COR-L47 (cell line): ENCODE measurements at regions not wholly inside any gene's neighbourhood (a gene's known extent, or its start where the extent isn't known, plus 50 kb on each side); places are given as distances from the start of the nearest gene placed in this dataset.
"Not testable (repeated sequence)": the region's sequence is repeated elsewhere in the genome, so short reads cannot be mapped to it uniquely, and the experiment has no call there.

Experiments used
- DNase-seq: peaks from one replicate; lab custom pipeline; 2025; lab: John Stamatoyannopoulos, UW

DNA sequence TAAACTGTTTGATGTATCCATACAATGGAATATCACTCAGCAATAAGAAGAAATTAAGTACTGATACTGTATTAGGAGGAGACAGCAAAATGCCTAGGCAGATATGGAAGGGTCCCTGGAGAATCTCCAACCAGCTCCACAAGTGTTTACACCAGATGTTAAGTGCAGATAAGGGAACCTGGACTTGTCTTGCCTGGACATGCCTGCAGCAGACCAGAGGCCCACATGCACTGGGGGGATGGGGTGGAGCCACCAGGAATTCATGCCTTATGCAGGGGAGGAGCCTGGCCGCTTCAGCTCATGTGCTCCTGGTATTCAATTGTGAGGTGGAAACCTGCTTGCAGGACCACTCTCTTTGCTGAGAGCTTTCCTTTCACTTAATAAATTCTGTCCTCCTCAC, 287.6 kb downstream of the LIPI start:
- DNase-seq = not testable (repeated sequence)

DNA sequence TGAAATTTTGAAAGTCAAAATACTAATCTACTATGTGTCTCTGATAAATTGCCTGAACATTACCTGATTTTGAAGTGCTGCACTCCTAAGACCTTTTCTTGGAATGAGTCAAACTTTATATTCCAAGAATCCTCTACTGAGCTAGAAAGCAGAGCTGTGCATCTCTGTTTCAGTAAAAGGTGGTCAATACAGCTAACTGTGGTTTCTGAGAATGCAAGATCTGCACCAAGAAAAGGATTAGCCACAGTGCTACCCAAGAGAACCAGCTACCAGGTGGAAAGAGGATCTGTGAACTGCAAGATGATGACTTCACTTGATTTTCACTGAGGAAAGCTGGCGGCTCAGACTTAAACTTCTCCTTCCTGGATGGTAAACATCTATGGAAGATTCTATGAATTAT, 289.3 kb downstream of the LIPI start:
- not testable (repeated sequence) for DNase-seq

DNA sequence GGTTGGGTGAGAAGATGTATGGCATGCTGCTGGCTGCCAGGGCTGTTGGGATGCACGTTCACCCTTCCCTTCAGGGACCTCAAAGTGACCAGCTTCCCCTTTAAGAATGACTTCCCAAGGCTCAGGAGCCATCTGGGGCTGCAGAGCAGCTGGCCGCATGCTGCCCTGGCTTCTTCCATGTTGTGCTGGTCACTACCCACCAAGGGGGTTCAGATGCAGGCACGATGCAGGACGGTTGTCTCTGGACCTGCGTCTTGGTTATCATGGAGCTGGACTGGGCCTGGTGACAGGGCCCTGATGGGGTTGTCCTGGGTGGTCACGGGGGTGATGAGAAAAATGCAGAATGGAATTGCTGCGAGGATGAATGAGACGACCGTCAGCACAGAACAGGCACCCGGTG, 297.8 kb downstream of the POTED start:
- not testable (repeated sequence) for DNase-seq

DNA sequence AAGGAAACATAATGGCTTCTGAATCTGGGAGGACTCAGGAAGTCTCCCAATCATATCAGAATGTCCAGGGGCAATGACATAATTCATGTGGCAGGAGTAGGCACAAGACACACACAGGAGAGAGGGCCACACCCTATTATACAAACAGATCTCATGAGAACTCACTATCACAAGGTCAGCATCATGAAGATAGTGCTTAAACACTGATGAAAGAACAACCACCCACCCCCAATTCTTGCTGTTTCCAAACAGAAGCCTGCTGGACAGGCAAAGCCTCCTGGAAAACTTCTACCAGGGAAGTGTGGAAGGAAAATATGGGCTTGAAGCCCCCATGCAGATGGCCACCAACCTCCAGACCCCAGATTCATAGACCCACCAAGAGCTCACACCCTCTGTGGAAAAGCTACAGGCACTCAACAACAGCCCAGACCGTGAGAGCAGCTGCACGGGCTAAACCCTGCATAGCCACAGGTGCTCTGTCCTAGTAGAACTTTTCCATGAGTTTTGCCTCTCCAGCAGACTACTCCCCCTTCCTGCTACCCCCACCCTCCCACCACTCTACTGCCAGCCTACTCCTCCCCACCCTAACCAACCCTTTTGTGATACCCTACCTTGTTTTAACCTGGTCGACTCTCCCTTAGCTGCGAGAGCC, 287.1 kb downstream of the POTED start:
- DNase-seq = not testable (repeated sequence)

DNA sequence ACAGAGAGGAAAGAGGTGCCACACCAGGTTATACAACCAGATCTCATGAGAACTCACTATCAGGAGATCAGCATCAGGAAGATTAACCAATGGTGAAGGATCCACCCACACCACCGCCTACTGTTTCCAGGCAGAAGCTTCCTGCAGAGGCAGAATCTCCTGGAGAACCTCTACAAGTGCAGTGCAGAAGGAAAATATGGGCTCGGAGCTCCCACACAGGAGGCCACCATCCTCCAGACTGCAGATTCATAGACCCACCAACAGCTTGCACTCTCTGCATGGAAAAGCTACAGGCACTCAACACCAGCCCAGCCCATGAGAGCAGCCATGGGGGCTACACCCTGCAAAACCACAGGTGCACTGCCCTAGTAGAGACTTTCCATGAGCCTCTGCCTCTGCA, 284.0 kb downstream of the POTED start:
- DNase-seq = not testable (repeated sequence)

DNA sequence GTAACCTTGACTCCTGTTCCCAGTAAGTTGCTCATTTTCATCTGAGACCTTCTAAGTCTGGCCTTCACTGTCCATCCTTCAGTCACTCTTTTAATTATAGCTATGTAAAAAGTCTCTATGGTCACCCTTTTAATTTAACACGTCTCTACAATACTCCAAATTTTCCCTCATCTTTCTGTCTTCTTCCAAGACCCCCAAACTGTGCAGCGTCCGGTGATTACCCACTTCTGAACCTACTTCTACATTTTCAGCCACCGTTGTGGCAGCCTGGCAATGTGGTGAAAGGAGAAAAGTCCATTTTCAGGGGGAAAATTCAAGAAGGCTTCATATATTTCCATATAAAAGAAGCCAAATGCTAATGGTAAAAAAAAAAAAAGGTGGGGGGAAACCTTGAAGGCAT, 283.4 kb downstream of the POTED start:
- not testable (repeated sequence) for DNase-seq

DNA sequence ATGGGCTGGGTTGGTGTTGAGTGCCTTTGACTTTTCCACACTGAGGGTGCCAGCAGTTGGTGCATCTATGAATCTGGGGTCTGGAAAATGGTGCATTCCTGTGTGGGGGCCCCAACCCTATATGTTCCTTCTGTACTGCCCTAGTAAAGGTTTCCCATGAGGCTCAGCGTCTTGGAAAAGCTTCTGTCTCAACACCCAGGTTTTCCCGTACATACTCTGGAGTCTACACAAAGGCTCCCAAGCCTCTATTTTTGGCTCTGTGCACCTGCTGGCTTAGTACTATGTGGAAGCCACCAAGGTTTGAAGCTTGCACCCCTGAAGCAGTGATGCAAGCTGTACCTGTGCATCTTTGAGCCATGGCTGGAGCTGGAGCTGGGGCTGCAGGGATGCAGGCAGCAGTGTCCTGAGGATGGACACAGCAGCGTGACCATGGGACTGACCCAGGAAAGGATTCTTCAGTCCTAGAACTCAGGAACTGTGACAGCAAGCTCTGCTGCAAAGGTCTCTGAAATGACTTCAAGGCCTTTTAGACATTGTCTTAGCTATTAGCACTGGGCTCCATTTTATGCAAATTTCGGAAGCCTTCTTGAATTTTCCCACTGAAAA, 282.7 kb downstream of the POTED start:
- not testable (repeated sequence) for DNase-seq

DNA sequence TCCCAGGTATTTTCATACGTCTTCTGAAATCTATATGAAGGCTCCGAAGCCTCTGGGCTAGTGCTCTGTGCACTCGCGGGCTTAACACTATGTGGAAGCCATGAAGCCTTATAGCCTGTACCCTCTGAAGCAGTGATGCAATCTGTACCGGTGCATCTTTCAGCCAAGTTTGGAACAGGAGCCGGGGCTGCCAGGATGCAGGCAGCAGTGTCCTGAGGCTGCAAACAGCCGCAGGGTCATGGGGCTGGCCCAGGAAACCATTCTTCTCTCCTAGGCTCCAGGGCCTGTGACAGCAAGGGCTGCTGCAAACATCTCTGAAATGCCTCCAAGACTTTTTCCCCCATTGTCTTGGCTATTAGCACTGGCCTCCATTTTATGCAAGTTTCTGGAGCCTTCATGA, 279.6 kb downstream of the POTED start:
- not testable (repeated sequence) for DNase-seq

DNA sequence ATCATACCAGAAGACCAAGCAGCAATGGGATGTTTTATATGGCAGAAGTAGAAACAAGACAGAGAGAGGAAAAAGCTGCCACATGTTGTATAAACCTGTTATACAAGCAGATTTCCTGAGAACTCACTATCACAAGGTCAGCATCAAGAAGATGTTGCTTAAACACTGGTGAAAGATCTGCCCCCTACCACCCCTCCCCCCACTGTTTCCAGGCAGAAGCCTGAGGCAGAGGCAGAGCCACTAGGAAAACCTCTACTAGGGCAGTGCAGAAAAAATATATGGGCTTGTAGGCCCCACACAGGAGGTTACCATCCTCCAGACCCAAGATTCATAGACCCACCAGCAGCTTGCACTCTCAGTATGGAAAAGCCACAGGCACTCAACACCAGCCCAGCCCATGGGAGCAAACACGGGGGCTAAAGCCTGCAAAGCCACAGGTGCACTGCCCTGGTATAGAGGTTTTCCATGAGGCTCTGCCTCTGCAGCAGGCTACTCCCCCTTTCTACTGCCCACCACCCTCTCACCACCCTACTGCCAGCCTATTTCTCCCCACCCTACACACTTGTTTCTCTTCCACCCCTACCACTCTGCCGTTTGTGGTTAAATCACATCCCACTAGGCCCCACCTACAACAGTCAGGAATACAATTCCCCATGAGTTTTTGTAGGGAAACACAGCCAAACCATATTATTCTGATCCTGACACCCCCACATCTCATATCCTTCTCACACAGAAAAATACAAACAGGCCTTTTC, 274.2 kb downstream of the POTED start:
- DNase-seq = not testable (repeated sequence)

DNA sequence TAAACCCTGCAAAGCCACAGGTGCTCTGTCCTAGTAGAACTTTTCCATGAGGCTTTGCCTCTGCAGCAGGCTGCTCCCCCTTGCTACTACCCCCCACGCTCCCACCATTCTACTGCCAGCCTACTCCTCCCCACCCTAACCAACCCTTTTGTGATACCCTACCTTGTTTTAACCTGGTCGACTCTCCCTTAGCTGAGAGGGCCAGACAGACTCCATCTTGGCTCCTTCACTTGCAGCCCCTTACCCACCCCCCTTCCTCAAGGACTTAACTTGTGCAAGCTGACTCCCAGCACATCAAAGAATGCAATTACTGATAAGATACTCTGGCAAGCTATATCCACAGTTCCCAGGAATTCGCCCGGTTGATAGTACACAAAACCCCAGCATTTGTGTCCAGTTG, 267.9 kb downstream of the POTED start:
- not testable (repeated sequence) for DNase-seq

DNA sequence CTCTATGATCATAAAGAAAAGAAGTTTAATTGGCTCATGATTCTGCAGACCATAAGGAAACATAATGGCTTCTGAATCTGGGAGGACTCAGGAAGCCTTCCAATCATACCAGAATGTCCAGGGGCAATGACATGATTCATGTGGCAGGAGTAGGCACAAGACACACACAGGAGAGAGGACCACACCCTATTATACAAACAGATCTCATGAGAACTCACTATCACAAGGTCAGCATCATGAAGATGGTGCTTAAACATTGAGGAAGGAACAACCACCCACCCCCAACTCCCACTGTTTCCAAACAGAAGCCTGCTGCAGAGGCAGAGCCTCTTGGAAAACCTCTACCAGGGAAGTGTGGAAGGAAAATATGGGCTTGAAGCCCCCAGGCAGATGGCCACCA, 267.4 kb downstream of the POTED start:
- DNase-seq = not testable (repeated sequence)

DNA sequence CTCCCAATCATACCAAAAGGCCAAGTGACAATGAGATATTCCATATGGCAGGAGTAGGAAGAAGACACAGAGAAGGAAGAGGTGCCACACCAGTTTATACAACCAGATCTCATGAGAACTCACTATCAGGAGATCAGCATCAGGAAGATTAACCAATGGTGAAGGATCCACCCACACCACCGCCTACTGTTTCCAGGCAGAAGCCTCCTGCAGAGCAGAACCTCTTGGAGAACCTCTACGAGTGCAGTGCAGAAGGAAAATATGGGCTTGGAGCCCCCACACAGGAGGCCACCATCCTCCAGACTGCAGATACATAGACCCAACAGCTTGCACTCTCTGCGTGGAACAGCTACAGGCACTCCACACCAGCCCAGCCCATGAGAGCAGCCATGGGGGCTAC, 264.4 kb downstream of the POTED start:
- DNase-seq = not testable (repeated sequence)

DNA sequence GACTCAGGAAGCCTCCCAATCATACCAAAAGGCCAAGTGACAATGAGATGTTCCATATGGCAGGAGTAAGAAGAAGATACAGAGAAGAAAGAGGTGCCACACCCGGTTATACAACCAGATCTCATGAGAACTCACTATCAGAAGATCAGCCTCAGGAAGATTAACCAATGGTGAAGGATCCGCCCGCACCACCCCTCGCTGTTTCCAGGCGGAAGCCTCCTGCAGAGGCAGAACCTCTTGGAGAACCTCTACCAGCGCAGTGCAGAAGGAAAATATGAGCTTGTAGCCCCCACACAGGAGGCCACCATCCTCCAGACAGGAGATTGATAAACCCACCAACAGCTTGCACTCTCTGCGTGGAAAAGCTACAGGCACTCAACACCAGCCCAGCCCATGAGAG, 245.1 kb downstream of the POTED start:
- no peak for DNase-seq

DNA sequence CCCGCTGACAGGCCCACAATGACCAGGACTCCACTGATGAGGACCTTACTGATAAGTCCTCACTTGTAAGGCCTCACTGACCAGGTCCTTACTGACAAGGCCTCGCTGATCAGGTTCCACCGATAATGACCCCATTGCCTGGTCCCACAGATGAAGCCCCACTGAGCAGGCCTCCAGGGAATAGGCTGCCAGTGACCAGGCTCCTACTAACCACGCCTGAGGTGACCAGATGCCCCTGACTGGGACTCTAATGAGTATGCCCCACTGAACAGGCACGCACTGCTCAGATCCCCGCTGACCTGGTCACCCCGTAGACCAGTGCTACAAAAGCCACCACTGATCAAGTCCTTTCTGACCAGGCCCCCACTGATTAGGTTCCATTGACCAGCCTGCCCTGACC, 241.2 kb downstream of the POTED start:
- DNase-seq = not testable (repeated sequence)

DNA sequence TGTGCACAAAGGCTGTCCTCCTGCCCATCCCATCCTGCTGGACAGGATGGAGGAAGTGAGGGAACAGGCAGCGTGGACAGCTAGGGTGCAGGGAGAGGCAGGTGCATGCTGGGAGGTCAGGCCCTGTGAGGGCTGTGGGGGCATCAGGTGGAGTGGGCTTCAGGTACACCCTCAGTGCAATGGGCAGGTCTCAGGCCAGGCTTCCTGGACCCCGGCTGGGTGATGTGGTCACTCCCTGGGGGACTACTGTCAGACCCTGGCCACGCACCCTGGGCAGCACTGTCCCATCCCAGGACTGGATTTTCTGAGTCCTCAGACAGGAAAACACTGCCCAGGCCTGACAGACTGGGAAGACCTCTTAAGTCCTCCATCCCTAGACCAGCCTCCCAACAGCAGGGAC, 239.9 kb downstream of the POTED start:
- not testable (repeated sequence) for DNase-seq

DNA sequence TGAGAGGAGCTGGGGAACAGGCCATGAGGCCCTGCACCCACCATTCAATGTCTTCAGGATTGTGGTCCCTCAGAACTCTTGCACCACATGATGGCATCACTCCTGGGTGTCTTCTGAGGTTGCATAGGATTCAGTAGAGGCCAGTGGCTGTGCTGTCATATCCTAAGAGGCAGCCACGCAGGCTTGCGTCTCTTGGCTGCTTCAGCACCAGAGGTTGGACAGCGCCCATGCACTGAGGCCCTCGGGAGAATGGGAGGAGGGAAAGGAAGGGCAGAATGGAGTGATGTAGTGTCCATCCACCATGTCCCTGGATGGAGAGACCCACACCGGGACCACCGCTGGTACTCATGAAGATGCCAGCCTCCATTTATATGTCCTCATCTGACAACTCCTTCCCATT, 237.1 kb downstream of the POTED start:
- not testable (repeated sequence) for DNase-seq

DNA sequence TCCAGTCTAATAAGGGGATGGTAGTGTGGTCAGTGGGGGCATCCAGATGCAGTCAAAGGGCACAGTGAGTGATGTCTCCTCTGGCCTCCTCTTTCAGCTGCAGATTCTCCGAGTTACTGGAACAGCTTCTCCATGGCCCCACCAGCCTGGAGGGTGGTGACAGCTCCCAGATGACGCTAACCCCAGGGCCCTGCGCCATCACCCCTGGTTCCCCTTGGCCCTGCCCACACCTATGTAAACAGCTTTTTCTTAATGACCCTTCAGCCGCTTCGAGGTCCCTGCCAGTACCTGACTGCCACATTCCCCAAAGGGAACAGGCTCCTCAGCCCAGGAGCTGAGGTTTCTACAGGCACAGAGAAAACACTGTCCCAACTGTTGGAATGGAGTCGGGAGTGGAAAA, 235.0 kb downstream of the POTED start:
- DNase-seq = not testable (repeated sequence)

DNA sequence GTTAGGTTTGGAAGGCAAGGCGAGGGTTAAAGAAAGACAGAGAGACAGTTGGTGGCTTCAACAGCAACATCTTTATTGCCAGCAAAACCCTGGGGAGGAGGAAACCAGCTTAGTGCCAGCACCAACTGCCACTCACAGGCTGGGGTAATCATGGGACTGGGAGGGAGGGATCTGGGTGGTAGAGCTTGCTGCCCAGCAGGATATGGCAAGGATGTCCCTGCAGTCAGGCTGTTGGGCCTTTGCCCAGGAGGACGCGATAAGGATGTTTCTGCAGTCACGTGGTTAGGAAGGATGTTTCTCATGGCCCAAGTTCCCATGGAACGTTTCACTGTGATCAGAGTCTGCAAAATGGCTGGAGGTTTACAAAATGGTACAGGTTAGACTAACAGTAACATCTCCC, 233.5 kb downstream of the POTED start:
- not testable (repeated sequence) for DNase-seq

DNA sequence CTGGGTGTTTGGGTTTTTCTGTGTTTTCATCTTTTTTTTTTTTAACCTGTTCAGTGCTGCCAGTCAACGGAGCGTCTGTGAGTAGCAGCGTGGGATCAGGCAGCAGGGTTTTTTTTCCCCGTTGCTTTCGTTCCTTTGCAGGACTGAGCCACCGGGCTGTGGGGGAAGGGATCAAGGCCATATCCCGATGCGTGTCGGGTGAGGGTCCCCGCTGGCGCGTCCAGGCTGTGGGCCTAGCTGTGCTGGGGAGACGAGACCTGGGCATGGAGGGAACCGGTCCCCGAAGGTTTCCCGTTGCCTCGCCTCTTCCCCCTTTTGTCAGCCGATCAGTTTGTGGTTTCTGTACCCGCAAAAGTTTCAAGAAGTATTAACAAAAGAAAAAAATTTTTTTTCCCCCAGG, 218.1 kb downstream of the POTED start:
- not testable (repeated sequence) for DNase-seq

DNA sequence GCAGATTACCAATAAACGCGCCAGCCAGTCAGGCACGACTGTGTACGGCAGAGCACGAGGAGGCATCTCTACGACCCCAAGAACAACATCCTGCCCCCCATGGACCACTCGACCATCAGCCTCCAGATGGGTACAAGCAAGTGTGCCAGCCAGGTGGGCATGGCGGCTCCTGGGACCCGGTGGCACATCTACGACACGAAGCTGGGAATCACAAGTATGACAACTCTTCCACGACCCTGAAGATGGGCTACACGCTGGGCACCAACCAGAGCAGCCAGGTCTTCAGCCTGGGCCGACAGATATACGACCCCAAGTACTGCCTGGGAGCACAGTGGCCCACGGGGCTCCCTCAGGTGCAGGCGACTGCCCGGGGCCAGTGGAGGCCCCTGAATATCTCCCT, 217.6 kb downstream of the POTED start:
- DNase-seq = no peak

DNA sequence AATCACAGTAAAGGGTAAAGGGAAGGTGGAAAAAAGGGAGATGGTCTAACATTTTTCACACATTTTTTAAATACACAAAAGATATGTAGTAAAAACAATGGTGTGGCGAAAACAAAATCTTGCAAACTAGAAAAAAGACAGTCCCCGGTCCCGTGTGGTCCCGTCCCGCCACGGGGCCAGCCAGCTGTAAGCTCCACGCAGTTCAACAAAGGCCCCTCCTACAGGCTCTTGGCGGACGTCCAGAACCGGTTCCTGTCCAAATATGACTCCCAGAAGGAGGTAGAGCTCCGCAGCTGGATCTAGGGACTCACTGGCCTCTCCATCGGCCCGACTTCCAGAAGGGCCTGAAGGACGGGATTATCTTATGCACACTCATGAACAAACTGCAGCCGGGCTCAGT, 216.9 kb downstream of the POTED start:
- DNase-seq = not testable (repeated sequence)

DNA sequence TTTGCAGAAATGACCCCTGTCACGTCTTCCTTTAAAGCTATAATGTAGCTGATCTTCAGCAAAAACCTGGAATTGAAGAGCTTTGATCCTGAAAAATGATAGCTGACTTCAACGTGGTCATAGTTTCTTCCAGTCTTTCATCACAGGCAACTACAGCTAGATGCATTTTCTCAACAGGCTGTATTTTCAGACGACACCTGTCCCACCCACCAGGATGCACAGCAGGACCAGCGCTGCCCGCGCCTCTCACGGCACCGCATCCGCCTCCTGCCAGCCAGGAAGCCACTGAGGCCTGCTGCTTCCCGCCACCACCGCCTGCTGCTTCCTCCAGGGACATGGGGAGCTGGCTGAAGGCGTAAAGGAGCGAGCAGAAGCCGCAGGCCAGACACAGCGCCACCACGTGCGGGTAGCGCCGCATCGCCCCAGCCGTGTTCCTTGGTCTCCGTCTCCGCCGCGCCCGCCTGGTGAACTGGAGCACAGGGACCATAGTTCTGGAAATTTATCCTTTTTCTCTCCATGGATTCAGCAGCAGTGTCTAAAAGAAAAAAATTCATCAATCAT, 215.7 kb downstream of the POTED start:
- not testable (repeated sequence) for DNase-seq

DNA sequence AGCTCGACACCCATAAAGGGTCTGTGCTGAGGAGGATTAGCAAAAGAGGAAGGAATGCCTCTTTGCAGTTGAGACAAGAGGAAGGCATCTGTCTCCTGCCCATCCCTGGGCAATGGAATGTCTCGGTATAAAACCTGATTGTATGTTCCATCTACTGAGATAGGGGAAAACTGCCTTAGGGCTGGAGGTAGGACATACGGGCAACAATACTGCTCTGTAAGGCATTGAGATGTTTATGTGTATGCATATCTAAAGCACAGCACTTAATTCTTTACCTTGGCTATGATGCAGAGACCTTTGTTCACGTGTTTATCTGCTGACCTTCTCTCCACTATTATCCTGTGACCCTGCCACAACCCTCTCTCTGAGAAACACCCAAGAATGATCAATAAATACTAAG, 210.7 kb downstream of the POTED start:
- DNase-seq = not testable (repeated sequence)
